Activated CD4-positive, alpha-beta T cell treated with anti-CD3 and anti-CD28 coated beads for 1 hour (primary cell): ENCODE measurements at regions not wholly inside any gene's neighbourhood (a gene's known extent, or its start where the extent isn't known, plus 50 kb on each side); places are given as distances from the start of the nearest gene placed in this dataset.
"Not testable (repeated sequence)": the region's sequence is repeated elsewhere in the genome, so short reads cannot be mapped to it uniquely, and the experiment has no call there.

Source experiments
- DNase-seq: peaks from one replicate; pipeline ENCODE4 v3.0.0-alpha.2; 2020

GRCh38 chr10:28393956-28394568 lies 91.2 kb upstream of the MPP7 start:
- DNase-seq = peak; percentile 34

- no peak for DNase-seq
Measured at GRCh38 chr10:28396331-28396730, 93.5 kb upstream of the MPP7 start.

- no peak for DNase-seq
Measured at GRCh38 chr10:28397229-28397628, 94.4 kb upstream of the MPP7 start.

GRCh38 chr10:28400176-28400575 lies 97.3 kb upstream of the MPP7 start:
- no peak for DNase-seq

GRCh38 chr10:28400681-28401080 lies 97.8 kb upstream of the MPP7 start:
- no peak for DNase-seq

GRCh38 chr10:28402611-28403073 lies 99.8 kb upstream of the MPP7 start:
- not testable (repeated sequence) for DNase-seq

- DNase-seq = no peak
Measured at GRCh38 chr10:28403090-28403489, 100.2 kb upstream of the MPP7 start.

- no peak for DNase-seq
Measured at GRCh38 chr10:28408237-28408777, 105.4 kb upstream of the MPP7 start.

- no peak for DNase-seq
Measured at GRCh38 chr10:28410420-28411135, 107.7 kb upstream of the MPP7 start.

GRCh38 chr10:28411136-28411460 lies 108.2 kb upstream of the MPP7 start:
- no peak for DNase-seq

GRCh38 chr10:28411648-28412047 lies 108.8 kb upstream of the MPP7 start:
- no peak for DNase-seq

- DNase-seq = no peak
Measured at GRCh38 chr10:28418069-28418468, 114.8 kb upstream of the WAC start.

- no peak for DNase-seq
Measured at GRCh38 chr10:28425422-28425821, 107.5 kb upstream of the WAC start.

- DNase-seq = no peak
Measured at GRCh38 chr10:28426392-28427159, 106.3 kb upstream of the WAC start.

- no peak for DNase-seq
Measured at GRCh38 chr10:28427376-28427775, 105.5 kb upstream of the WAC start.

- DNase-seq = no peak
Measured at GRCh38 chr10:28429045-28429444, 103.9 kb upstream of the WAC start.

GRCh38 chr10:28429573-28430216 lies 103.2 kb upstream of the WAC start:
- no peak for DNase-seq

GRCh38 chr10:28431139-28431538 lies 101.8 kb upstream of the WAC start:
- no peak for DNase-seq

GRCh38 chr10:28432210-28432676 lies 100.7 kb upstream of the WAC start:
- DNase-seq = no peak

- no peak for DNase-seq
Measured at GRCh38 chr10:28434063-28434462, 98.9 kb upstream of the WAC start.

GRCh38 chr10:28442403-28442802 lies 90.5 kb upstream of the WAC start:
- no peak for DNase-seq

- no peak for DNase-seq
Measured at GRCh38 chr10:28444031-28444430, 88.9 kb upstream of the WAC start.

- no peak for DNase-seq
Measured at GRCh38 chr10:28445516-28445915, 87.4 kb upstream of the WAC start.
